ENCODE measurements at regions not wholly inside any gene's neighbourhood (a gene's known extent, or its start where the extent isn't known, plus 50 kb on each side); places are given as distances from the start of the nearest gene placed in this dataset.

DNA sequence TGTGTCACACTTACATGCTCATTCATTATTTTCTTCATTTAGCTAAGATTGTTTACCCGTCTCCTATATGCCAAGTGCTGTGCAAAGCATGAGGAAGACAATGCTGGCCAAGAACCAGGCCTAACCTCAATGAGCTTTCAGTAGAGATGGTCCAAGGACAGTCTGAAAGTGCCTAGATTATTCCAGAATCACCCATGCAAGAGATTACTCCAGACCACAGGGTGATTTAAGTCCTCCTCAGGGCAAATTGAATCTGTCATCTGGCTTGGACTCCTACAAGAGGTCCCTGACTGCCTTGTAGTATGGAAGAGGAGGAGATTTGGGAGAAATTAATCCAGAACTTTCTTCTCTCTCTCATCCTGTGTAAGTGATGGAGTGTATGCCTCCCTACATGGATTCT, 99.4 kb upstream of the NDP start:
- Histone ChIP-seq H3K27me3 (ENCODE audit: control insufficient read depth in 2 of 2, insufficient read depth in 2 of 2, low read length in 2 of 2) (no peaks in the 10 kb centered on the region), H3K4me2 (ENCODE audit: insufficient read depth, low read length) (no peak overlapping the region), H3K9ac (replicated peaks; ENCODE audit: extremely low read depth, insufficient read depth, low read length) (no peak overlapping the region), H3K27ac (ENCODE audit: insufficient read depth, low read depth, low read length) (no peak overlapping the region), H3K79me2 (ENCODE audit: control insufficient read depth, insufficient read depth, low read length) (no peaks in the 10 kb centered on the region), H2AFZ (ENCODE audit: low read depth, low read length) (no peak overlapping the region), H3K4me3 (replicated peaks in 1 of 3; ENCODE audit: insufficient read depth in 1 of 3, low read depth in 1 of 3, low read length in 3 of 3) (no peak overlapping the region), H3K4me1 (ENCODE audit: control insufficient read depth, extremely low read depth, insufficient read depth, low read length) (no peaks in the 10 kb centered on the region), H3K36me3 (ENCODE audit: control insufficient read depth in 2 of 2, extremely low read depth in 1 of 2, insufficient read depth in 2 of 2, low read length in 2 of 2) (no peaks in the 10 kb centered on the region), H3K9me3 (replicated peaks; ENCODE audit: control insufficient read depth, insufficient read depth, low read length) (no peaks in the 10 kb centered on the region), H3K9me1 (replicated peaks; ENCODE audit: control insufficient read depth, extremely low read depth, insufficient read depth, low read length) (no peaks in the 10 kb centered on the region), H4K20me1 (replicated peaks; ENCODE audit: control insufficient read depth, extremely low read depth, insufficient read depth, low read length) (no peaks in the 10 kb centered on the region)
- intact Hi-C loops (cut with micrococcal nuclease): no loop called here
- FAIRE-seq: no peak
- ChIA-PET POLR2A (no interaction called here), CTCF (no interaction called here)
- dilution Hi-C loops (cut with MboI; ENCODE audit: extremely low pct_ligation_motif_present, low sequenced_read_pairs): no loop called here
- DNase-seq (ENCODE audit: low read depth, low spot score): no peak
- BruUV-seq (replicated peaks): no TSS peak
- TF ChIP-seq EZH2 (IDR thresholded peaks at IDR 0.05; ENCODE audit: borderline replicate concordance, low read depth, low read length, severe bottlenecking) (no peak), POLR2AphosphoS5 (IDR thresholded peaks at IDR 0.05; ENCODE audit: insufficient read depth, low read depth, low read length) (no peak)
- TF ChIP-seq, protein P1, sequence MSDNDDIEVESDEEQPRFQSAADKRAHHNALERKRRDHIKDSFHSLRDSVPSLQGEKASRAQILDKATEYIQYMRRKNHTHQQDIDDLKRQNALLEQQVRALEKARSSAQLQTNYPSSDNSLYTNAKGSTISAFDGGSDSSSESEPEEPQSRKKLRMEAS (IDR thresholded peaks at IDR 0.05; ENCODE audit: insufficient read depth, insufficient read length): no peak

DNA sequence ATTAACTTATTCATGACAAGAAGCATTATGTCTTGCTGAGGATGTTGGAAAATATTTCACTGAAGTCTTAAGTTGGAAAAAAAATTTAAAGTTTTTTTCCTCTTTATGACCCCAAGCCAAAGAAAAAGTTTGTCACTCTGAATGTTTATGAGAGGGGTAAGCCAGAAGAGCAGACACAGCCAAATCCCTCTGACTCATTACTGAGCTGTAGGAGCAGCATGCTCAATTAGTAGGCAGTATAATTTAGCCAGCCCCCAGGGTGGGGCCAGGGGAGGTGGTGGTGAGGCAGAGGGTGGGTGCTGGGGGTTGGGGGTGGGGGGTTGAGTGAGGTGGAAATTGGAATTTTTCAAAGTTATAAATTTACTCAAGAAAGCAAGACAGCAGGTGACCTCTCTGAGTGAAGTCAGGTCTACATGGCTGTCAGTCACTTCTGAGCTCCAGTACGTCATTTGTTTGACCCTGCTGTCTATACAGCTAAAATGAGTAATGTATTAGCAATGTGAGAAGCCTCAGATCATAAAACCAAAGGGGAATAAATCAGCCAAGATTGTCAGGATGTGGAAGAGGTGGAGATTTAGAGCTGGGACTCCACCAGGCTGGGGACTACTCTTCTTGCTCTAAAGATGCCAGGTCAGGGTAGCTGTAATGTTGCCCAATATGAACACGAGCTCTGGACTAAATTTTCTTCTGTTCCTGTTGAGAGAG, 98.8 kb upstream of the NDP start:
- TF ChIP-seq POLR2AphosphoS5 (IDR thresholded peaks at IDR 0.05; ENCODE audit: insufficient read depth, low read depth, low read length): no peak
- TF ChIP-seq, protein P1 (IDR thresholded peaks at IDR 0.05; ENCODE audit: insufficient read depth, insufficient read length): no peak
- no peak for TF ChIP-seq FOS (IDR thresholded peaks at IDR 0.05; ENCODE audit: borderline replicate concordance, insufficient read depth, low read length)
- no peak for TF ChIP-seq JUN (IDR thresholded peaks at IDR 0.05; ENCODE audit: borderline replicate concordance, insufficient read depth, insufficient read length, low read depth)
- TF ChIP-seq GATA2 (IDR thresholded peaks at IDR 0.05; ENCODE audit: insufficient read depth, insufficient read length, low read depth, low read length): no peak
- TF ChIP-seq POLR2A (IDR thresholded peaks at IDR 0.05; ENCODE audit: low read depth, low read length): no peak
- TF ChIP-seq EZH2 (IDR thresholded peaks at IDR 0.05; ENCODE audit: borderline replicate concordance, low read depth, low read length, severe bottlenecking): no peak
- TF ChIP-seq, protein P2, sequence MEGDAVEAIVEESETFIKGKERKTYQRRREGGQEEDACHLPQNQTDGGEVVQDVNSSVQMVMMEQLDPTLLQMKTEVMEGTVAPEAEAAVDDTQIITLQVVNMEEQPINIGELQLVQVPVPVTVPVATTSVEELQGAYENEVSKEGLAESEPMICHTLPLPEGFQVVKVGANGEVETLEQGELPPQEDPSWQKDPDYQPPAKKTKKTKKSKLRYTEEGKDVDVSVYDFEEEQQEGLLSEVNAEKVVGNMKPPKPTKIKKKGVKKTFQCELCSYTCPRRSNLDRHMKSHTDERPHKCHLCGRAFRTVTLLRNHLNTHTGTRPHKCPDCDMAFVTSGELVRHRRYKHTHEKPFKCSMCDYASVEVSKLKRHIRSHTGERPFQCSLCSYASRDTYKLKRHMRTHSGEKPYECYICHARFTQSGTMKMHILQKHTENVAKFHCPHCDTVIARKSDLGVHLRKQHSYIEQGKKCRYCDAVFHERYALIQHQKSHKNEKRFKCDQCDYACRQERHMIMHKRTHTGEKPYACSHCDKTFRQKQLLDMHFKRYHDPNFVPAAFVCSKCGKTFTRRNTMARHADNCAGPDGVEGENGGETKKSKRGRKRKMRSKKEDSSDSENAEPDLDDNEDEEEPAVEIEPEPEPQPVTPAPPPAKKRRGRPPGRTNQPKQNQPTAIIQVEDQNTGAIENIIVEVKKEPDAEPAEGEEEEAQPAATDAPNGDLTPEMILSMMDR (IDR thresholded peaks at IDR 0.05; ENCODE audit: extremely low read depth in 1 of 2, insufficient read depth in 1 of 2, low read depth in 1 of 2, low read length in 2 of 2): no peak
- no peak for TF ChIP-seq MYC (IDR thresholded peaks at IDR 0.05; ENCODE audit: low read depth, low read length)
- Histone ChIP-seq H3K4me3 (replicated peaks in 1 of 3; ENCODE audit: insufficient read depth in 1 of 3, low read depth in 1 of 3, low read length in 3 of 3) (no peak overlapping the region), H4K20me1 (replicated peaks; ENCODE audit: control insufficient read depth, extremely low read depth, insufficient read depth, low read length) (no peaks in the 10 kb centered on the region), H3K9me1 (replicated peaks; ENCODE audit: control insufficient read depth, extremely low read depth, insufficient read depth, low read length) (no peaks in the 10 kb centered on the region), H3K4me2 (ENCODE audit: insufficient read depth, low read length) (no peak overlapping the region), H3K27ac (ENCODE audit: insufficient read depth, low read depth, low read length) (no peak overlapping the region), H3K27me3 (ENCODE audit: control insufficient read depth in 2 of 2, insufficient read depth in 2 of 2, low read length in 2 of 2) (no peaks in the 10 kb centered on the region), H2AFZ (ENCODE audit: low read depth, low read length) (no peak overlapping the region), H3K79me2 (ENCODE audit: control insufficient read depth, insufficient read depth, low read length) (no peaks in the 10 kb centered on the region), H3K9me3 (replicated peaks; ENCODE audit: control insufficient read depth, insufficient read depth, low read length) (no peaks in the 10 kb centered on the region), H3K9ac (replicated peaks; ENCODE audit: extremely low read depth, insufficient read depth, low read length) (no peak overlapping the region), H3K36me3 (ENCODE audit: control insufficient read depth in 2 of 2, extremely low read depth in 1 of 2, insufficient read depth in 2 of 2, low read length in 2 of 2) (no peaks in the 10 kb centered on the region), H3K4me1 (ENCODE audit: control insufficient read depth, extremely low read depth, insufficient read depth, low read length) (no peaks in the 10 kb centered on the region)
- ChIA-PET CTCF (interaction anchor here (0.6 kb wide), 1 partner anchor 45 kb away, joined by 4 read pairs; no protein-coding TSS in a partner anchor), POLR2A (no interaction called here)
- FAIRE-seq (no peak), DNase-seq (ENCODE audit: low read depth, low spot score) (no peak)
- no TSS peak for BruUV-seq (replicated peaks)
- intact Hi-C loops (cut with micrococcal nuclease): no loop called here
- dilution Hi-C loops (cut with MboI; ENCODE audit: extremely low pct_ligation_motif_present, low sequenced_read_pairs): no loop called here
